ENCODE measurements at regions not wholly inside any gene's neighbourhood (a gene's known extent, or its start where the extent isn't known, plus 50 kb on each side); places are given as distances from the start of the nearest gene placed in this dataset.

DNA sequence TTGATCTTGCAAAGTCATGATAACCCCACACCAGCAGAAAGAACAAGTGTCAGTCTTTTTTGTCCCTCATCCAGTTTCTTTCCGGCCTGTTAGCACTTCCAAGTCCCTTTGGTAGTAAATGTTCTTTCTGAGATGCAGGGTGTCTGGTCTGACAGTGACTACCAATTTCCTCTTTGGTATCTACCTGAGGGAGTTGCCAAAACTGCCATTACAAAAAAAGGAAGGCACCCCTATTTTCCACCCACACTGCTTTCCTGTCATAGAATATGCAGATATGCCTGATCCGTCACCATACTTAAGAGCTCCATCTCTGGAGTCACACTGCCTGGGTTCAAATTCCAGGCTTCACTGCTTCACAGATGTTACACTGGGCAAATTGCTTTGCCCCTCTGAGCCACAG lies 72.4 kb downstream of the ZNF281 start:
- H3K4me3 ChIP-seq: no peak overlapping the region
- no peaks in the 10 kb centered on the region for H3K27me3 ChIP-seq
- no peaks in the 10 kb centered on the region for H3K9me3 ChIP-seq
- no peak for DNase-seq
- no peak for TF ChIP-seq CTCF (IDR thresholded peaks at IDR 0.05)
- no peaks in the 10 kb centered on the region for H3K4me1 ChIP-seq
- H3K36me3 ChIP-seq: no peaks in the 10 kb centered on the region
- H3K27ac ChIP-seq: no peak overlapping the region
- intact Hi-C loops (cut with DNase I; ENCODE audit: low total_unique reads): no loop called here

- no peak overlapping the region for H3K27ac ChIP-seq
- no peaks in the 10 kb centered on the region for H3K4me1 ChIP-seq
- no peak for DNase-seq
- intact Hi-C loops (cut with DNase I; ENCODE audit: low total_unique reads): no loop called here
- no peak for TF ChIP-seq CTCF (IDR thresholded peaks at IDR 0.05)
- H3K27me3 ChIP-seq: no peaks in the 10 kb centered on the region
- H3K9me3 ChIP-seq: no peaks in the 10 kb centered on the region
- no peak overlapping the region for H3K4me3 ChIP-seq
- H3K36me3 ChIP-seq: no peaks in the 10 kb centered on the region
Measured at GRCh38 chr1:200336901-200337391, 72.9 kb downstream of the ZNF281 start.

GRCh38 chr1:200336101-200336845 lies 73.6 kb downstream of the ZNF281 start:
- H3K27ac ChIP-seq: no peak overlapping the region
- no peak for DNase-seq
- no peak for TF ChIP-seq CTCF (IDR thresholded peaks at IDR 0.05)
- H3K27me3 ChIP-seq: no peaks in the 10 kb centered on the region
- no peaks in the 10 kb centered on the region for H3K4me1 ChIP-seq
- no peaks in the 10 kb centered on the region for H3K36me3 ChIP-seq
- H3K4me3 ChIP-seq: no peak overlapping the region
- no peaks in the 10 kb centered on the region for H3K9me3 ChIP-seq
- intact Hi-C loops (cut with DNase I; ENCODE audit: low total_unique reads): no loop called here

- no peak for TF ChIP-seq CTCF (IDR thresholded peaks at IDR 0.05)
- Histone ChIP-seq H3K27ac (no peak overlapping the region), H3K9me3 (no peaks in the 10 kb centered on the region), H3K36me3 (no peaks in the 10 kb centered on the region), H3K4me3 (no peak overlapping the region), H3K4me1 (no peaks in the 10 kb centered on the region), H3K27me3 (no peaks in the 10 kb centered on the region)
- intact Hi-C loops (cut with DNase I; ENCODE audit: low total_unique reads): no loop called here
- DNase-seq: no peak
Measured at GRCh38 chr1:200334661-200335256, 75.1 kb downstream of the ZNF281 start.

GRCh38 chr1:200333329-200333728 lies 76.5 kb downstream of the ZNF281 start:
- intact Hi-C loops (cut with DNase I; ENCODE audit: low total_unique reads): no loop called here
- H3K4me3 ChIP-seq: no peak overlapping the region
- H3K36me3 ChIP-seq: no peaks in the 10 kb centered on the region

More at GRCh38 chr1:200333329-200333728, 76.5 kb downstream of the ZNF281 start:
- H3K4me1 ChIP-seq: no peaks in the 10 kb centered on the region
- H3K27ac ChIP-seq: no peak overlapping the region
- no peaks in the 10 kb centered on the region for H3K27me3 ChIP-seq
- H3K9me3 ChIP-seq: no peaks in the 10 kb centered on the region
- no peak for TF ChIP-seq CTCF (IDR thresholded peaks at IDR 0.05)
- DNase-seq: no peak
